Activated B cell treated with CpG ODN at 0.5 μM for 24 hours (primary cell): ENCODE measurements at regions not wholly inside any gene's neighbourhood (a gene's known extent, or its start where the extent isn't known, plus 50 kb on each side); places are given as distances from the start of the nearest gene placed in this dataset.

Source experiments
- ATAC-seq: fragments of 200-7000 bp; cut with Tn5 transposase; one replicate; pipeline ENCODE4 v1.10.0; 2021; ENCODE audit warnings: low read depth, mild to moderate bottlenecking, moderate library complexity
- CTCF ChIA-PET: fragments of 350-600 bp; sonication (Branson Sonifier 250); formaldehyde crosslinking; loops from one replicate; lab custom pipeline; 2021; ENCODE audit warnings: antibody characterized with exemption; lab: Charles Lee
- POLR2A ChIA-PET: fragments of 350-600 bp; sonication (Branson Sonifier 250); formaldehyde crosslinking; loops from one replicate; lab custom pipeline; 2021; ENCODE audit warnings: antibody characterized with exemption; lab: Charles Lee
- DNase-seq: peaks from one replicate; pipeline ENCODE4 v3.0.0; 2022
- H3K27ac Mint-ChIP-seq: one replicate; pipeline ENCODE4 v1.8.0; 2020; ENCODE audit warnings: mixed read lengths
- H3K27me3 Mint-ChIP-seq: one replicate; pipeline ENCODE4 v1.8.0; 2021; ENCODE audit warnings: mixed read lengths
- H3K36me3 Mint-ChIP-seq: one replicate; pipeline ENCODE4 v1.8.0; 2021; ENCODE audit warnings: low read depth, mixed read lengths
- H3K4me1 Mint-ChIP-seq: one replicate; pipeline ENCODE4 v1.8.0; 2021; ENCODE audit warnings: mixed read lengths
- H3K4me3 Mint-ChIP-seq: one replicate; pipeline ENCODE4 v1.8.0; 2020; ENCODE audit warnings: mild to moderate bottlenecking, mixed read lengths
- H3K9me3 Mint-ChIP-seq: one replicate; pipeline ENCODE4 v1.8.0; 2020; ENCODE audit warnings: mixed read lengths
- intact Hi-C: fragments of 100-400 bp; cut with micrococcal nuclease; formaldehyde crosslinking; loops from one replicate; pipeline ENCODE4 v1.15.1; 2024
- TF ChIP-seq, protein P1 (sequence below): fragments of 200-600 bp; IDR thresholded peaks from one replicate; pipeline ENCODE4 v1.8.0; 2022; ENCODE audit warnings: antibody characterized with exemption, mild to moderate bottlenecking

DNA sequence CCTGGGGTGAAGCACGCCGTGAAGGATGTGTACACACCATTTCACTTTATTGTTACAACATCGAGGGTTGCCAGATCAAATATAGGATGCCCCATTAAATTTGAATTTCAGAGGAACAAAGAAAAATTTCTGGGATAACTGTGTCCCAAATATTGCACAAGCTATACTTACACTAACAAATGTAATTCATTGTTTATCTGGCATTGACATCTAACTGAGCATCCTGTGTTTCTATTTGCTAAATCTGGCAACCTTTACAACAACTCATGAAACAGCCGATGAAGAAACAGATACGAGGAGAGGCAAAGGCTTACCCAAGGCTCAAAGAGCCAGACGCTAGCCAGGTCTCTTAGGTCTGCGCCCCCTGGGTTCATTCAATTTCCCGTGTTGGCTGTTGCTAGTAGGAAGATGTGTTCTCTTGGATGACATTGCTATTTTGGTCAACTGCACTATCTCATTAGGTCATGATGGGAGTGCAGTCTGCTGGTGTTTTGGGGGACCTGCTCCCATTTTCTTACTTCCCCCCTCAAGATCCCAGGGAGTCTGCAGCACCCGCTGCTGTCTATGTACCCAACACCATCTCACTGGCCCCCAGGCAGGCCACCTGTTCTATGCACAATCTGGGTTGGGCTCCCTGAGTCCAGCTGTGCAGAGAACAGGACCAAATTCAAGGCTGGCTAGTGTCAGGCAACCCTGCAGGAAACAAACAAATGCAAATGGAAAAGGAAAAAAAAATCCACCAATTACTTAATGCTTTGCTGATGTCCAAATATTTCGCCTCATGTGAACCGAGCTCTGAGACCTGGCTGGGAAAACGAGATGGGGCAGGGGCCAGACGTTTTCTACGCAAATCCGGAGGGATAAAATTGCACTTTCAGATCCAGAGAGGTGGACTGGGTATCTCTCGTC, 560.9 kb downstream of the MIAT start:
- intact Hi-C loops = no loop called here
- CTCF ChIA-PET = no interaction called here
- POLR2A ChIA-PET = no interaction called here

DNA sequence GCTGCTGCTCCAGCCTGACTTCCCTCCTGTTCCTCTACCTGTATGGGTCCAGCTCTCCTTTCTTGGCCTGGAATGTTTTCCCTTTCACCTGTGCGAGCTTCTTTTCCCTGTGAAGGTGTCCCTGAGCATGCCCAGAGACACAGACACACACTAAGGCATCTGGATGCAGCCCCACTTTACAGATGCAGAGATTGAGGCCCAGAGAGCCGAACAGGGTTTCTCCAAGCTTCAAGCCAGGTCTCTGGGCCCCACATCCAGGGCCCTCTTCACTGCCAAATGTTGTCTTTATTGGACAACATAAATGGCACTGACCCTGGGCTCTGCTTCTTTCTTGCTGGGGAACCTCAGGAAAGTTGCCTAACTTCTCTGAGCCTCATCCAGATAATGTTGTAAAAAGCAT, 561.6 kb downstream of the MIAT start:
- TF ChIP-seq, protein P1, sequence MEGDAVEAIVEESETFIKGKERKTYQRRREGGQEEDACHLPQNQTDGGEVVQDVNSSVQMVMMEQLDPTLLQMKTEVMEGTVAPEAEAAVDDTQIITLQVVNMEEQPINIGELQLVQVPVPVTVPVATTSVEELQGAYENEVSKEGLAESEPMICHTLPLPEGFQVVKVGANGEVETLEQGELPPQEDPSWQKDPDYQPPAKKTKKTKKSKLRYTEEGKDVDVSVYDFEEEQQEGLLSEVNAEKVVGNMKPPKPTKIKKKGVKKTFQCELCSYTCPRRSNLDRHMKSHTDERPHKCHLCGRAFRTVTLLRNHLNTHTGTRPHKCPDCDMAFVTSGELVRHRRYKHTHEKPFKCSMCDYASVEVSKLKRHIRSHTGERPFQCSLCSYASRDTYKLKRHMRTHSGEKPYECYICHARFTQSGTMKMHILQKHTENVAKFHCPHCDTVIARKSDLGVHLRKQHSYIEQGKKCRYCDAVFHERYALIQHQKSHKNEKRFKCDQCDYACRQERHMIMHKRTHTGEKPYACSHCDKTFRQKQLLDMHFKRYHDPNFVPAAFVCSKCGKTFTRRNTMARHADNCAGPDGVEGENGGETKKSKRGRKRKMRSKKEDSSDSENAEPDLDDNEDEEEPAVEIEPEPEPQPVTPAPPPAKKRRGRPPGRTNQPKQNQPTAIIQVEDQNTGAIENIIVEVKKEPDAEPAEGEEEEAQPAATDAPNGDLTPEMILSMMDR = no peak
- no peak overlapping the region for H3K4me3 Mint-ChIP-seq
- no peaks in the 10 kb centered on the region for H3K4me1 Mint-ChIP-seq
- ChIA-PET CTCF (no interaction called here), POLR2A (no interaction called here)
- H3K27ac Mint-ChIP-seq = no peak overlapping the region
- no peak for ATAC-seq
- intact Hi-C loops = no loop called here
- no peak for DNase-seq
- H3K27me3 Mint-ChIP-seq = peaks cover 5% of the 10 kb centered on the region
- H3K9me3 Mint-ChIP-seq = no peaks in the 10 kb centered on the region
- no peaks in the 10 kb centered on the region for H3K36me3 Mint-ChIP-seq

More for the DNA sequence above, 560.9 kb downstream of the MIAT start:
- TF ChIP-seq, protein P1 = no peak
- H3K36me3 Mint-ChIP-seq = no peaks in the 10 kb centered on the region
- no peaks in the 10 kb centered on the region for H3K9me3 Mint-ChIP-seq
- no peak overlapping the region for H3K27ac Mint-ChIP-seq
- H3K4me1 Mint-ChIP-seq = no peaks in the 10 kb centered on the region
- no peak overlapping the region for H3K4me3 Mint-ChIP-seq
- peaks cover 9% of the 10 kb centered on the region for H3K27me3 Mint-ChIP-seq
- DNase-seq (no peak), ATAC-seq (no peak)

DNA sequence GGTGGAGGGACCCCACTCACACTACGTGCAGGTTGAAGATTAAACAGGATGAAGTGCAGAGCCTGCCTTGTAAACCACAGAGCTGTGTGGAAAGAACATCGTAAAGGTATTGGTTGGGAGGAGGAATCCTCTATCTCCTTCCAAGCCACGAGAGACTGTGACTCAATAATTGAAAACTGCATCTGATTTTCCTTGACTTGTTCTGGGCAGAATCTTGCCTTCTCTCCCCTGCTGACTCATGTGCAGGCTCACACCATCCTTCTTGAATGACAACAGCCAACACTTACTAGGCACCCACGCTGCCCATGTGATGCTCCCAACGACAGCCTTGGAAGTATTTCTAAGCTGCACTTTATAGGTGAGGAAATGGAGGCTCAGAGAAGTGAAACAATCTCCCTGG, 563.0 kb downstream of the MIAT start:
- DNase-seq (no peak), ATAC-seq (no peak)
- H3K4me3 Mint-ChIP-seq = no peak overlapping the region
- no peaks in the 10 kb centered on the region for H3K36me3 Mint-ChIP-seq
- POLR2A ChIA-PET = no interaction called here
- no peaks in the 10 kb centered on the region for H3K9me3 Mint-ChIP-seq
- peaks cover 5% of the 10 kb centered on the region for H3K27me3 Mint-ChIP-seq
- TF ChIP-seq, protein P1 = no peak
- intact Hi-C loops = no loop called here
- H3K27ac Mint-ChIP-seq = no peak overlapping the region
- CTCF ChIA-PET = no interaction called here
- H3K4me1 Mint-ChIP-seq = no peaks in the 10 kb centered on the region

DNA sequence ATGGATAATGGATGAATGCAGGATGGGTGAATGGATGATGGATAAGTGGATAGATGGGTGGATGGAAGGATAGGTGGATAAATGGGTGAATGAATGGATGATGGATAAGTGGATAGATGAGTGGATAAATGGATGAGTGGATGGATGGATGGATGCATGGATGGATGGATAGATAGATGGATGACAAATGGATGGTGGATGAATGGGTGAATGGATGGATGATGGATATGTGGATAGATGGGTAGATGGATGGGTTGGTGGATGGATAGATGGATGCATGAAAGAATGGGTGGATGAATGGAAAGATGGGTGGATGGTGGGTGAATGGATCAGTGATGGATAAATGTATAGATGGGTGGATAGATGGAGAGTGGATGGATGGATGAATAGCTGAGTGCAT, 564.8 kb downstream of the MIAT start:
- no peak for DNase-seq
- ChIA-PET CTCF (no interaction called here), POLR2A (no interaction called here)
- no peaks in the 10 kb centered on the region for H3K9me3 Mint-ChIP-seq
- H3K36me3 Mint-ChIP-seq = no peaks in the 10 kb centered on the region
- H3K4me3 Mint-ChIP-seq = no peak overlapping the region
- no peak for ATAC-seq
- intact Hi-C loops = no loop called here
- H3K27me3 Mint-ChIP-seq = peaks cover 2% of the 10 kb centered on the region
- no peak overlapping the region for H3K27ac Mint-ChIP-seq
- TF ChIP-seq, protein P1 = no peak
- H3K4me1 Mint-ChIP-seq = no peaks in the 10 kb centered on the region

DNA sequence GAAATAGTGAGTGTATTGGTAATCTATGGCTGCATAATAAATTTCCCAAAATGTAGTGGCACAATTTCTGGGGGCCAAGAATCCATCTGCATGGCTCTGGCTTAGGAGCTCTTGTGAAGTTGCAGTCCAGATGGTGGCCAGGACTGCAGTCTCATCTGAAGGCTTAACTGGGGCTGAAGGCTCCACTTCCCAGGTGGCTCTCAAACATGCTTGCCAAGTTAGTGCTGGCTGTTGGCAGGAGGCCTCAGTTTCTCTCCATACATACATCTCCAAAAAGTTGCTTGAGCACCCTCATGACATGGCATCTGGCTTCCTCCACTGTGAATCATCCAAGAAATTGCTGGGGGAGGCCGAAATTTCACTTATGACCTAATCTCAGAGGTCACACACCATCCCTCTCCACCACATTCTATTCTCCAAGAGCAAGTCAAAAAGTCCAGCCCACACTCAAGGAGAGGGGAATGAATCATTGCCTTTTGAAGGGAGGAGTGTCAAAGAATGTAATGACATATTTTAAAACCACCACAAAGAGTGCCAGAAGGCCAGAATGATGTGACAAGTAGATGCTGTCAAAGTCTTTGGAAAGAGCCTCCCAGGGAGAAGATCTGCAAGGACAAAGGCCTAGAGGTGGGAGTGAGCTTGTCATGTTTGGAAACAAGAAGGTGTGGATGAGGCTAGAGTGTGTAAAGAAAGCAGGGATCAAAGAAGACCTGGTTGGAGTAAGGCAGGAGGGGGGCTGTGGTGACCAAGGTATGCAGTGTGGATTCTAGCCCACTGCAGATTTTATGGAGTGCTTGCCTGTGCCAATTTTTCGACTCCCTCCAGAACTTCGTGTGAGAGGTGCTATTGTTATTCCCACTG, 566.2 kb downstream of the MIAT start:
- peaks cover 2% of the 10 kb centered on the region for H3K27me3 Mint-ChIP-seq
- H3K36me3 Mint-ChIP-seq = no peaks in the 10 kb centered on the region
- POLR2A ChIA-PET = no interaction called here
- H3K4me3 Mint-ChIP-seq = no peak overlapping the region
- no peak overlapping the region for H3K27ac Mint-ChIP-seq
- intact Hi-C loops = no loop called here
- DNase-seq (no peak), ATAC-seq (no peak)
- TF ChIP-seq, protein P1 = no peak
- no peaks in the 10 kb centered on the region for H3K9me3 Mint-ChIP-seq
- no peaks in the 10 kb centered on the region for H3K4me1 Mint-ChIP-seq
- CTCF ChIA-PET = no interaction called here
